H9 (cell line): ENCODE measurements at regions not wholly inside any gene's neighbourhood (a gene's known extent, or its start where the extent isn't known, plus 50 kb on each side); places are given as distances from the start of the nearest gene placed in this dataset.

Experiments
- DNase-seq: peaks from one replicate; pipeline ENCODE4 v3.0.0-alpha.2; 2017
- H2AFZ ChIP-seq: one replicate; pipeline ENCODE4 v1.6.1; 2013; ENCODE audit warnings: mild to moderate bottlenecking, low read length, control low read depth, moderate library complexity
- H2AK5ac ChIP-seq: 2 replicates; pipeline ENCODE4 v1.6.1; 2013; ENCODE audit warnings: low read length, control low read depth, mixed read lengths; ENCODE audit not compliant: insufficient read length
- H2BK120ac ChIP-seq: one replicate; pipeline ENCODE4 v1.6.1; 2013; ENCODE audit warnings: low read depth, mild to moderate bottlenecking, low read length, control low read depth, inconsistent platforms; ENCODE audit not compliant: poor library complexity, severe bottlenecking
- H2BK12ac ChIP-seq: 2 replicates; pipeline ENCODE4 v1.6.1; 2013; ENCODE audit warnings: low read length, control low read depth, mixed read lengths, low read depth; ENCODE audit not compliant: insufficient read length
- H2BK15ac ChIP-seq: 2 replicates; pipeline ENCODE4 v1.6.1; 2013; ENCODE audit warnings: low read depth, low read length, control low read depth
- H2BK20ac ChIP-seq: one replicate; pipeline ENCODE4 v1.6.1; 2013; ENCODE audit warnings: low read depth, mild to moderate bottlenecking, low read length, control low read depth, inconsistent platforms; ENCODE audit not compliant: poor library complexity, severe bottlenecking
- H2BK5ac ChIP-seq: 2 replicates; pipeline ENCODE4 v1.6.1; 2013; ENCODE audit warnings: low read length, control low read depth, mixed read lengths; ENCODE audit not compliant: insufficient read length
- H3K14ac ChIP-seq: 2 replicates; pipeline ENCODE4 v1.6.1; 2013; ENCODE audit warnings: low read length, control low read depth; ENCODE audit not compliant: insufficient read depth
- H3K18ac ChIP-seq: 2 replicates; pipeline ENCODE4 v1.6.1; 2013; ENCODE audit warnings: low read depth, mild to moderate bottlenecking, mixed read lengths, low read length, control low read depth; ENCODE audit not compliant: insufficient read length
- H3K23ac ChIP-seq: 2 replicates; pipeline ENCODE4 v1.6.1; 2013; ENCODE audit warnings: low read length, control low read depth, mixed read lengths, low read depth; ENCODE audit not compliant: insufficient read length
- H3K23me2 ChIP-seq: 2 replicates; pipeline ENCODE4 v1.6.1; 2013; ENCODE audit warnings: low read depth, mild to moderate bottlenecking, mixed read lengths, low read length, control low read depth; ENCODE audit not compliant: insufficient read length, poor library complexity, severe bottlenecking
- H3K27ac ChIP-seq: 2 replicates; pipeline ENCODE4 v1.5.1; 2013; ENCODE audit warnings: low read length, control low read depth, mixed read lengths, low read depth; ENCODE audit not compliant: insufficient read length
- H3K27me3 ChIP-seq: 2 replicates; pipeline ENCODE4 v1.6.1; 2013; ENCODE audit warnings: low read length, control low read depth, inconsistent platforms; ENCODE audit not compliant: insufficient read depth
- H3K4ac ChIP-seq: 2 replicates; pipeline ENCODE4 v1.6.1; 2013; ENCODE audit warnings: low read depth, mild to moderate bottlenecking, control low read depth, inconsistent platforms, low read length, moderate library complexity
- H3K4me1 ChIP-seq: 2 replicates; pipeline ENCODE4 v1.6.1; 2013; ENCODE audit warnings: low read length, control low read depth, inconsistent platforms; ENCODE audit not compliant: insufficient read depth
- H3K4me2 ChIP-seq: 2 replicates; pipeline ENCODE4 v1.6.1; 2013; ENCODE audit warnings: low read length, control low read depth, mixed read lengths; ENCODE audit not compliant: insufficient read length, insufficient read depth
- H3K56ac ChIP-seq: 2 replicates; pipeline ENCODE4 v1.6.1; 2013; ENCODE audit warnings: low read depth, mild to moderate bottlenecking, mixed read lengths, low read length, control low read depth; ENCODE audit not compliant: insufficient read length
- H3K79me1 ChIP-seq: 2 replicates; pipeline ENCODE4 v1.6.1; 2013; ENCODE audit warnings: low read depth, mild to moderate bottlenecking, moderate library complexity, low read length, control low read depth, inconsistent platforms; ENCODE audit not compliant: insufficient read depth, poor library complexity, severe bottlenecking
- H3K79me2 ChIP-seq: 2 replicates; pipeline ENCODE4 v1.6.1; 2013; ENCODE audit warnings: low read length, control low read depth, inconsistent platforms; ENCODE audit not compliant: insufficient read depth
- H3K9ac ChIP-seq: 2 replicates; pipeline ENCODE4 v1.6.1; 2013; ENCODE audit warnings: low read length, control low read depth, mixed read lengths; ENCODE audit not compliant: insufficient read length; ENCODE audit errors: extremely low read depth
- H3K9me3 ChIP-seq: one replicate; pipeline ENCODE4 v1.6.1; 2013; ENCODE audit warnings: low read depth, low read length, inconsistent platforms; ENCODE audit not compliant: control insufficient read depth
- H3T11ph ChIP-seq: one replicate; pipeline ENCODE4 v1.6.1; 2013; ENCODE audit warnings: mild to moderate bottlenecking, low read length, control low read depth, inconsistent platforms
- H4K20me1 ChIP-seq: one replicate; pipeline ENCODE4 v1.6.1; 2013; ENCODE audit not compliant: control insufficient read depth, insufficient read length, insufficient read depth
- H4K5ac ChIP-seq: 2 replicates; pipeline ENCODE4 v1.6.1; 2013; ENCODE audit warnings: low read depth, mild to moderate bottlenecking, mixed read lengths, low read length, control low read depth; ENCODE audit not compliant: insufficient read length
- H4K8ac ChIP-seq: replicated peaks from 2 replicates; pipeline ENCODE4 v1.6.1; 2013; ENCODE audit warnings: low read length, control low read depth, mixed read lengths, low read depth; ENCODE audit not compliant: insufficient read length
- H4K91ac ChIP-seq: 2 replicates; pipeline ENCODE4 v1.6.1; 2013; ENCODE audit warnings: low read depth, mild to moderate bottlenecking, moderate library complexity, mixed read lengths, low read length, control low read depth; ENCODE audit not compliant: insufficient read length
- H3K27ac Mint-ChIP-seq, 3 experiments: 2 replicates in 2 of 3; 3 replicates in 1 of 3; pipeline ENCODE4 v1.8.0; 2020 to 2021; ENCODE audit warnings: mixed read lengths in 3 of 3, mild to moderate bottlenecking in 1 of 3, moderate library complexity in 1 of 3
- H3K27me3 Mint-ChIP-seq: 2 replicates; pipeline ENCODE4 v1.8.0; 2021; ENCODE audit warnings: low read depth, mild to moderate bottlenecking, moderate library complexity, mixed read lengths
- H3K36me3 Mint-ChIP-seq, 3 experiments: 2 replicates in 2 of 3; 3 replicates in 1 of 3; pipeline ENCODE4 v1.8.0; 2020 to 2021; ENCODE audit warnings: low read depth in 3 of 3, mixed read lengths in 3 of 3; ENCODE audit not compliant: insufficient read depth in 1 of 3
- H3K4me1 Mint-ChIP-seq, 2 experiments: 2 replicates each; pipeline ENCODE4 v1.8.0; 2020; ENCODE audit warnings: mixed read lengths in 2 of 2
- H3K4me3 Mint-ChIP-seq, 2 experiments: 2 replicates in 1 of 2; 3 replicates in 1 of 2; pipeline ENCODE4 v1.8.0; 2020 to 2021; ENCODE audit warnings: mild to moderate bottlenecking in 2 of 2, mixed read lengths in 2 of 2, moderate library complexity in 1 of 2
- H3K9me3 Mint-ChIP-seq, 2 experiments: 2 replicates in 1 of 2; 3 replicates in 1 of 2; pipeline ENCODE4 v1.8.0; 2020; ENCODE audit warnings: mild to moderate bottlenecking in 2 of 2, mixed read lengths in 2 of 2, moderate library complexity in 1 of 2
- WGBS: extraction: QIAGEN DNeasy Blood & Tissue Kit; methylation state at CpG from one replicate; pipeline ENCODE4 v1.1.7; 2013; ENCODE audit warnings: missing lambda C conversion rate, low lambda C conversion rate, mixed read lengths; ENCODE audit not compliant: insufficient read length; ENCODE audit errors: extremely low coverage; 5-methylcytosine and 5-hydroxymethylcytosine counted together
- TF ChIP-seq, protein P1 (sequence below): fragments of 200-600 bp; sonication (generic); conservative IDR thresholded peaks from 3 replicates; pipeline ENCODE4 v1.8.0; 2021; ENCODE audit warnings: antibody characterized with exemption, mild to moderate bottlenecking

DNA sequence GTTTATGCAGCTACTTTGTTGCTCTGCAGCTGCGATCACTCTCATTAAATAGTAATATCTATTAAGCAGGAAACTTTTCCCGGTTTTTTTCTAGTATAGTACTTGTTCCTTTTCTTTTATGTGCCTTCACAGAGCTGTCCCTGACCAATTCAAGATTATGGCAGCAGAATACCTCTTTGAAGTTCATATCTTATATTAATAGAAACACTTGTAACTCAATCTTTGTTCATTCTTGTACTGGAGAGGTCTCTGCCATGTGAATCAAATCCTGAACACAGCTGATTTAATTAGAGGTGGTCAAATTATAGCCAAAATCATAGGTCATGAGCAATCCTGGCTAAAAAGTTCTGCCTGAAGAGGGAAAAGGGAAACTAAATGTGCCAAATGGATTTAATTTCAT, 399.0 kb upstream of the ARHGEF26 start:
- Histone ChIP-seq H3K9ac (no peak overlapping the region), H2BK5ac (no peak overlapping the region), H2AK5ac (no peak overlapping the region), H2BK12ac (no peak overlapping the region), H3K79me1 (no peaks in the 10 kb centered on the region), H3T11ph (no peak overlapping the region), H3K79me2 (no peaks in the 10 kb centered on the region), H3K27me3 (no peaks in the 10 kb centered on the region), H3K14ac (no peak overlapping the region), H3K23me2 (no peaks in the 10 kb centered on the region), H2BK120ac (no peak overlapping the region), H2BK20ac (no peak overlapping the region), H3K4ac (no peak overlapping the region), H3K27ac (no peak overlapping the region), H4K20me1 (no peaks in the 10 kb centered on the region), H4K8ac (no peak overlapping the region), H2BK15ac (no peak overlapping the region), H3K18ac (no peak overlapping the region), H3K56ac (no peak overlapping the region), H2AFZ (no peak overlapping the region), H4K91ac (no peak overlapping the region), H4K5ac (no peak overlapping the region), H3K4me1 (no peaks in the 10 kb centered on the region), H3K4me2 (no peak overlapping the region), H3K23ac (no peak overlapping the region), H3K9me3 (no peaks in the 10 kb centered on the region)
- no CpG with 5 or more reads among the region's 2 CpGs for WGBS
- no peak overlapping the region for H3K27ac Mint-ChIP-seq
- H3K9me3 Mint-ChIP-seq = peaks cover 0 to 2% of the 10 kb centered on the region in 2 experiments; a peak in 1 of 5 replicates
- TF ChIP-seq, protein P1, sequence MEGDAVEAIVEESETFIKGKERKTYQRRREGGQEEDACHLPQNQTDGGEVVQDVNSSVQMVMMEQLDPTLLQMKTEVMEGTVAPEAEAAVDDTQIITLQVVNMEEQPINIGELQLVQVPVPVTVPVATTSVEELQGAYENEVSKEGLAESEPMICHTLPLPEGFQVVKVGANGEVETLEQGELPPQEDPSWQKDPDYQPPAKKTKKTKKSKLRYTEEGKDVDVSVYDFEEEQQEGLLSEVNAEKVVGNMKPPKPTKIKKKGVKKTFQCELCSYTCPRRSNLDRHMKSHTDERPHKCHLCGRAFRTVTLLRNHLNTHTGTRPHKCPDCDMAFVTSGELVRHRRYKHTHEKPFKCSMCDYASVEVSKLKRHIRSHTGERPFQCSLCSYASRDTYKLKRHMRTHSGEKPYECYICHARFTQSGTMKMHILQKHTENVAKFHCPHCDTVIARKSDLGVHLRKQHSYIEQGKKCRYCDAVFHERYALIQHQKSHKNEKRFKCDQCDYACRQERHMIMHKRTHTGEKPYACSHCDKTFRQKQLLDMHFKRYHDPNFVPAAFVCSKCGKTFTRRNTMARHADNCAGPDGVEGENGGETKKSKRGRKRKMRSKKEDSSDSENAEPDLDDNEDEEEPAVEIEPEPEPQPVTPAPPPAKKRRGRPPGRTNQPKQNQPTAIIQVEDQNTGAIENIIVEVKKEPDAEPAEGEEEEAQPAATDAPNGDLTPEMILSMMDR = no peak
- H3K36me3 Mint-ChIP-seq = no peaks in the 10 kb centered on the region
- no peak for DNase-seq
- H3K27me3 Mint-ChIP-seq = no peaks in the 10 kb centered on the region
- H3K4me3 Mint-ChIP-seq = no peak overlapping the region
- no peaks in the 10 kb centered on the region for H3K4me1 Mint-ChIP-seq
